ENCODE measurements at regions not wholly inside any gene's neighbourhood (a gene's known extent, or its start where the extent isn't known, plus 50 kb on each side); places are given as distances from the start of the nearest gene placed in this dataset.
"Not testable (repeated sequence)": the region's sequence is repeated elsewhere in the genome, so short reads cannot be mapped to it uniquely, and the experiment has no call there.

GRCh38 chr5:138646671-138647070 is 71.5 kb upstream of the HSPA9 start:
- DNase-seq = no peak

- DNase-seq = no peak
These were observed 70.8 kb upstream of the HSPA9 start for GRCh38 chr5:138645778-138646575.

- DNase-seq = no peak
These were observed 68.0 kb upstream of the HSPA9 start for GRCh38 chr5:138643040-138643791.

GRCh38 chr5:138641547-138642298 is 66.5 kb upstream of the HSPA9 start:
- DNase-seq = no peak

DNA sequence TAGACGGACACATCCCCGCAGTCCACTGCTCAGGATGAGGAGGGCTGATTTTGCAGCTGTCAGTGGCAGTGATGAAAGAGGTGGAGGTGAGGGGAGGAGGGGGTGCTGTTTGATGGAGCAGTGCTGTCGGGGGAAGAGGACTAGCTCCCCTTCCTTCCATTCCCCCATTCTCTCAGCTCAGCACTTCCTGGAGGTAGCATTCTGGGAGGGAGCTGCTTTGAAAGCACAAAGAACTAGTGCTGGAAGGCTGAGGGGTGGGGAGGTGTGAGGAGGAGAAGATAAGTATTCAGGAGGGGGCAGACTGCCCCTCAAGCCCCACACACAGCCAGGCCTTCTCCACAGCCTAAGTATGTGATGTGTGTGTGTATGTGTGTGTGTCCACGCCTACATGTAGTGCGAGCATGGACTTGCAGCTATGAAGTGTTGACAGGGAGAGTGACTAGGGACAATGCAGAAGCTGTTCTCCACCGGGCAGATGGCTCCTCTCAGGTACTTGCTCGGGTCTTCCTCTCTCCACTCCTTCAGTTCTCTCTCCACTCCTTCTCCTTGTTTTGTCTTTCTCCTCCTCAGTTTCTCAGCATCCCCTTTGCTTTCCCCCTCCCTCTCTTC is 65.5 kb upstream of the HSPA9 start:
- DNase-seq = no peak

- no peak for DNase-seq
These were observed 64.9 kb upstream of the HSPA9 start for GRCh38 chr5:138640138-138640537.

DNA sequence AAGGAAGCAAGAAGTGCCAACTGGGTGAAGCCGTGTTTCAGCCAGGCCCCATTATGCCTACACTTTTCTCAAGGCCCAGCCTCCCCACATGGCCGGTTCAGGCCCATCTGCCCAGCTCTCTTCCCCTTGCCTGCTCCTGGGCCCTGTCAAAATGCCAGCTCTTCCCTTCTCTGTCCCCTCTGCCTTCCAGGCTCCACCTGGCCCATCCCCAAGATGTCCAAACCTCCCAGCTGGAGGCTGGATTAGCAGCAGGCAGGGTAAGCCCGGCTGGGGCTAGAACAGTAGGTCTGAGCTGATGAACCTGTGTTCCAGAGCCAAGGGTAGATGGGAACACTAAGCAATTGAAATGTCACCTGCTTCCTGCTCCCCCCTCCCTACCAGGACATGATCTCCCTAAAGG is 64.1 kb upstream of the HSPA9 start:
- DNase-seq = no peak

- DNase-seq = no peak
These were observed 62.1 kb upstream of the HSPA9 start for GRCh38 chr5:138637256-138637655.

GRCh38 chr5:138636398-138636944 is 61.3 kb upstream of the HSPA9 start:
- no peak for DNase-seq

- DNase-seq = no peak
These were observed 60.5 kb upstream of the HSPA9 start for GRCh38 chr5:138635708-138636107.

GRCh38 chr5:138635265-138635664 is 60.1 kb upstream of the HSPA9 start:
- DNase-seq = no peak

DNA sequence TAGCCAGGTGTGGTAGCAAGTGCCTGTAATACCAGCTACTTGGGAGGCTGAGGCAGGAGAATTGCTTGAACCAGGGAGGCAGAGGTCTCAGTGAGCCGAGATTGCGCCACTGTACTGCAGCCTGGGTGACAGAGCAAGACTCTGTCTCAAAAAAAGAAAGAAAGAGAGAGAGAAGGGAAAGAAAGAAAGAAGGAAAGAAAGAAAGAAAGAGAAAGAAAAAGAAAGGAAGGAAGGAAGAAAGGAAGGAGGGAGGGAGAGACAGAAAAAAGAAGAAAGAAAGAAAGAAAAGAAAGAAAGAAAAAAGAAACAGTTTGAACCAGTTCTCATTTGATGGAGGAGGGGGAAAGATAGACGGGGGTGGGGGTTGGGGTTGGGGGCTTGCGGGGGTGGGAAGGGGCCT is 59.6 kb upstream of the HSPA9 start:
- not testable (repeated sequence) for DNase-seq

- DNase-seq = no peak
These were observed 57.8 kb upstream of the HSPA9 start for GRCh38 chr5:138632900-138633489.

- DNase-seq = no peak
These were observed 56.1 kb upstream of the HSPA9 start for GRCh38 chr5:138631096-138631928.

GRCh38 chr5:138629392-138629791 is 54.2 kb upstream of the HSPA9 start:
- DNase-seq = no peak

DNA sequence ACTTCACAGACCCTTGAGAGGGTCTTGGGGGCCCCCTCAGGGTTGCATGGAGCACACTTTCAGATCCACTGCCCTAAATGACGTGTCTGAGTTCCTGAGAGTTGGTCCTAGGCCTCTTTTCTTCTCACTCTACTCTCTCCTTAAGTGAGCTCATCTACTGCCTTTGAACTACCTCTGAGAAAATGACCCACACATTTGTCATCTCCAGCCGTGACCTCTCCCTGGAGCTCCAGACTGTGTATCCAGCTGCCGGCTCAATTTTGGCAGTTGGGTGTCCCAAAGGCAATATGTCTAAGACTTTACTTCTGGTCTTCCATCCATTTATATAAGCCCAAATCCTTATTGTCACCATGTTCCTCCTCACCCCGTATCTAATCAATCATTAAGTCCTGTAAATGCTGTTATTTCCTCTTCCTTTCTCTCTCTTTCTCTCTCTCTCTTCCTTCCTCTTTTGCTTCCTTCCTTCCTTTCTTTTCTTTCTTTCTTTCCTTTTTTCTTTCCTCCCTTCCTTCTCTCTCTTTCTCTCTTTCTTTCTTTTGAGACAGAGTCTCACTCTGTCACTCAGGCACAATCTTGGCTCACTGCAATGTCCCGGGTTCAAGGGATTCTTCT is 51.2 kb upstream of the HSPA9 start:
- no peak for DNase-seq

DNA sequence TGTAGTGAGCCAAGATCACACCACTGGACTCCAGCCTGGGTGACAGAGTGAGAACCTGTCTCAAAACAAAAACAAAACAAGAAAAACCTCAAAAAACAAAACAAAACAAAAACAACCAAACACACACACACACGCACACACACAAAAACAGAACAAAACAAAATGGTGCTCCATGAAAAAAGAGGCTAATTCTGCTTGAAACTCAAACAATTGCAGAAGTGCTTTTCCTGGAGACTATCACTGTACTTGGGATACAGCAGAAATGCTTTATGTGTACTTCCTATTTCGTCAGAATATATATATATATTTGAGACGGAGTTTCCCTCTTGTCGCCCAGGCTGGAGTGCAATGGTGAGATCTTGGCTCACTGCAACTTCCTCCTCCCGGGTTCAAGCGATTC is 49.9 kb upstream of the HSPA9 start:
- no peak for DNase-seq

Measured in NCI-H187 treated with DMSO at 0.1 percent for 48 hours (cell line).